Neural cell (in vitro differentiated cells): ENCODE measurements at regions not wholly inside any gene's neighbourhood (a gene's known extent, or its start where the extent isn't known, plus 50 kb on each side); places are given as distances from the start of the nearest gene placed in this dataset.

ENCODE experiments used
- H2AFZ ChIP-seq: fragments of 200-600, 300-800 bp; sonication (generic), shearing (Covaris generic); 2 replicates; pipeline ENCODE4 v1.6.0; 2014; ENCODE audit warnings: low read depth, mild to moderate bottlenecking, antibody characterized with exemption, low read length, moderate library complexity
- H3F3A ChIP-seq: fragments of 200-600 bp; shearing (Covaris generic); 2 replicates; pipeline ENCODE4 v1.6.1; 2016; ENCODE audit warnings: mild to moderate bottlenecking, moderate library complexity, mixed read lengths, antibody characterized with exemption, low read length; ENCODE audit not compliant: insufficient read depth, poor library complexity, severe bottlenecking
- H3K27ac ChIP-seq: fragments of 200-600, 300-800 bp; sonication (generic), shearing (Covaris generic); 2 replicates; pipeline ENCODE4 v1.5.1; 2014; ENCODE audit warnings: mild to moderate bottlenecking, low read length, moderate library complexity
- H3K27me3 ChIP-seq: fragments of 300-800, 200-600 bp; sonication (generic), shearing (Covaris generic); 2 replicates; pipeline ENCODE4 v1.6.0; 2014; ENCODE audit warnings: mild to moderate bottlenecking, low read depth, low read length, moderate library complexity; ENCODE audit not compliant: insufficient read depth
- H3K36me3 ChIP-seq: fragments of 300-800, 200-600 bp; sonication (generic), shearing (Covaris generic); 2 replicates; pipeline ENCODE4 v1.5.1; 2014; ENCODE audit warnings: mild to moderate bottlenecking, antibody characterized with exemption, low read length, moderate library complexity; ENCODE audit not compliant: insufficient read depth
- H3K4me2 ChIP-seq: fragments of 300-800, 200-600 bp; sonication (generic), shearing (Covaris generic); 2 replicates; pipeline ENCODE4 v1.6.0; 2014; ENCODE audit warnings: mild to moderate bottlenecking, low read length
- H3K4me3 ChIP-seq: fragments of 300-800, 200-600 bp; sonication (generic), shearing (Covaris generic); 2 replicates; pipeline ENCODE4 v1.5.1; 2014; ENCODE audit warnings: mild to moderate bottlenecking, low read length, moderate library complexity
- H3K79me2 ChIP-seq: fragments of 200-600 bp; shearing (Covaris generic); replicated peaks from 2 replicates; pipeline ENCODE4 v1.6.0; 2014; ENCODE audit warnings: mild to moderate bottlenecking, low read length, moderate library complexity; ENCODE audit not compliant: insufficient read depth
- H3K9ac ChIP-seq: fragments of 300-800, 200-600 bp; sonication (generic), shearing (Covaris generic); 2 replicates; pipeline ENCODE4 v1.6.1; 2016; ENCODE audit warnings: mild to moderate bottlenecking, low read length, mixed read lengths
- H3K9me2 ChIP-seq: fragments of 200-600 bp; shearing (Covaris generic); 2 replicates; pipeline ENCODE4 v1.6.1; 2016; ENCODE audit warnings: mild to moderate bottlenecking, low read length, mixed read lengths; ENCODE audit not compliant: insufficient read depth
- H3K9me3 ChIP-seq: fragments of 200-600, 300-800 bp; sonication (generic), shearing (Covaris generic); 2 replicates; pipeline ENCODE4 v1.6.1; 2016; ENCODE audit warnings: mild to moderate bottlenecking, mixed run types, low read length, moderate library complexity, mixed read lengths
- H4K20me1 ChIP-seq: fragments of 200-600 bp; shearing (Covaris generic); 2 replicates; pipeline ENCODE4 v1.6.1; 2016; ENCODE audit warnings: mild to moderate bottlenecking, mixed run types; ENCODE audit not compliant: insufficient read depth
- CTCF ChIP-seq: fragments of 450-650 bp; IDR thresholded peaks from 2 replicates; pipeline ENCODE4 v1.5.1; 2014; ENCODE audit warnings: antibody characterized with exemption, mild to moderate bottlenecking, moderate library complexity; ENCODE audit not compliant: poor library complexity, severe bottlenecking
- EP300 ChIP-seq: fragments of 450-650 bp; conservative IDR thresholded peaks from 2 replicates; pipeline ENCODE4 v1.6.1; 2014; ENCODE audit warnings: antibody characterized with exemption, mild to moderate bottlenecking, moderate library complexity; ENCODE audit not compliant: poor library complexity, severe bottlenecking
- EZH2 ChIP-seq: fragments of 200-600, 300-800 bp; shearing (Covaris generic), sonication (generic); IDR thresholded peaks from 2 replicates; pipeline ENCODE4 v1.6.1; 2014; ENCODE audit warnings: antibody characterized with exemption, low read length, borderline replicate concordance, mild to moderate bottlenecking; ENCODE audit not compliant: insufficient read depth, poor library complexity, severe bottlenecking
- MXI1 ChIP-seq: fragments of 450-650 bp; conservative IDR thresholded peaks from 2 replicates; pipeline ENCODE4 v1.6.1; 2014; ENCODE audit warnings: antibody characterized with exemption, mild to moderate bottlenecking; ENCODE audit not compliant: poor library complexity, severe bottlenecking
- POLR2AphosphoS5 ChIP-seq: IDR thresholded peaks from 2 replicates; pipeline ENCODE4 v1.6.1; 2012
- RAD21 ChIP-seq: fragments of 450-650 bp; conservative IDR thresholded peaks from 2 replicates; pipeline ENCODE4 v1.6.1; 2014; ENCODE audit warnings: antibody characterized with exemption, mild to moderate bottlenecking, moderate library complexity
- SMC3 ChIP-seq: fragments of 450-650 bp; conservative IDR thresholded peaks from 2 replicates; pipeline ENCODE4 v1.6.1; 2014; ENCODE audit warnings: antibody characterized with exemption, mild to moderate bottlenecking, moderate library complexity; ENCODE audit not compliant: poor library complexity
- TAF1 ChIP-seq: IDR thresholded peaks from 2 replicates; pipeline ENCODE4 v1.6.1; 2012; ENCODE audit warnings: low read depth
- small RNA-seq, 3 experiments: library from RNA; depleted of rRNA; stranded (forward); fragments of <200 nt; gene quantifications; one replicate each; pipeline ENCODE3, GENCODE V24; 2012
- TF ChIP-seq, protein P1 (sequence below): IDR thresholded peaks from 2 replicates; pipeline ENCODE4 v1.6.1; 2012; ENCODE audit warnings: borderline replicate concordance

DNA sequence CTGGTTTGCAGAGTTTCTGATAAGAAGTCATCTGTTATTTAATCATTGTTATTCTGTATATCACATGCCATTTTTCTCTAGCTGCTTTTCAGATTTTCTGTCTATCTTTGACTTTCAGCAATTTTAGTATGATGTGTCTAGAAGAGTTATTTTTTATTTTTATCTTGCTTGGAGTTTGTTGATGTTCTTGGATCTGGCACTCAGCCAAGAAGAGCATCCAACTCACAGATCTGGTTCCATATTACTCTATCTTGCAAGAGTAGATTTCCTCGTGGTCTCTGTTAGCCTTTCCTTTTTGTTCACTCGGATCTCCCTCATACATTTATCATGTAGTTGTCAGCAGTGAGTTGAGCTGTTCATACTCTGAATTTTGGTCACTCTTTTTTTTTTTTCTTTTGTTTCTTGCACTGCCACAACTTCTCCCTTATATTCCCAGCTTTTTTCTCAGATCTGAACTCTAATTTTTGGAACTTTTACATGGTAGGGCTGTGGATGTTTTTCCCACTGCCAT lies 54.8 kb upstream of the CALCR start:
- Histone ChIP-seq H2AFZ (no peak overlapping the region), H4K20me1 (no peaks in the 10 kb centered on the region), H3K4me3 (no peak overlapping the region), H3K27ac (no peak overlapping the region), H3K4me2 (no peak overlapping the region), H3K9me3 (no peaks in the 10 kb centered on the region), H3K79me2 (no peaks in the 10 kb centered on the region), H3K9me2 (no peaks in the 10 kb centered on the region), H3K27me3 (no peaks in the 10 kb centered on the region), H3F3A (no peaks in the 10 kb centered on the region), H3K9ac (no peak overlapping the region), H3K36me3 (no peaks in the 10 kb centered on the region)
- TF ChIP-seq EP300: no peak
- TF ChIP-seq CTCF: no peak

- Histone ChIP-seq H3K27ac (no peak overlapping the region), H2AFZ (no peak overlapping the region), H3K9me2 (no peaks in the 10 kb centered on the region), H3K9me3 (no peaks in the 10 kb centered on the region), H4K20me1 (no peaks in the 10 kb centered on the region), H3K4me3 (no peak overlapping the region), H3F3A (no peaks in the 10 kb centered on the region), H3K36me3 (no peaks in the 10 kb centered on the region), H3K4me2 (no peak overlapping the region), H3K9ac (no peak overlapping the region), H3K27me3 (no peaks in the 10 kb centered on the region), H3K79me2 (no peaks in the 10 kb centered on the region)
- no peak for TF ChIP-seq SMC3
- TF ChIP-seq TAF1: no peak
- TF ChIP-seq EZH2: no peak
- no peak for TF ChIP-seq EP300
- TF ChIP-seq, protein P1, sequence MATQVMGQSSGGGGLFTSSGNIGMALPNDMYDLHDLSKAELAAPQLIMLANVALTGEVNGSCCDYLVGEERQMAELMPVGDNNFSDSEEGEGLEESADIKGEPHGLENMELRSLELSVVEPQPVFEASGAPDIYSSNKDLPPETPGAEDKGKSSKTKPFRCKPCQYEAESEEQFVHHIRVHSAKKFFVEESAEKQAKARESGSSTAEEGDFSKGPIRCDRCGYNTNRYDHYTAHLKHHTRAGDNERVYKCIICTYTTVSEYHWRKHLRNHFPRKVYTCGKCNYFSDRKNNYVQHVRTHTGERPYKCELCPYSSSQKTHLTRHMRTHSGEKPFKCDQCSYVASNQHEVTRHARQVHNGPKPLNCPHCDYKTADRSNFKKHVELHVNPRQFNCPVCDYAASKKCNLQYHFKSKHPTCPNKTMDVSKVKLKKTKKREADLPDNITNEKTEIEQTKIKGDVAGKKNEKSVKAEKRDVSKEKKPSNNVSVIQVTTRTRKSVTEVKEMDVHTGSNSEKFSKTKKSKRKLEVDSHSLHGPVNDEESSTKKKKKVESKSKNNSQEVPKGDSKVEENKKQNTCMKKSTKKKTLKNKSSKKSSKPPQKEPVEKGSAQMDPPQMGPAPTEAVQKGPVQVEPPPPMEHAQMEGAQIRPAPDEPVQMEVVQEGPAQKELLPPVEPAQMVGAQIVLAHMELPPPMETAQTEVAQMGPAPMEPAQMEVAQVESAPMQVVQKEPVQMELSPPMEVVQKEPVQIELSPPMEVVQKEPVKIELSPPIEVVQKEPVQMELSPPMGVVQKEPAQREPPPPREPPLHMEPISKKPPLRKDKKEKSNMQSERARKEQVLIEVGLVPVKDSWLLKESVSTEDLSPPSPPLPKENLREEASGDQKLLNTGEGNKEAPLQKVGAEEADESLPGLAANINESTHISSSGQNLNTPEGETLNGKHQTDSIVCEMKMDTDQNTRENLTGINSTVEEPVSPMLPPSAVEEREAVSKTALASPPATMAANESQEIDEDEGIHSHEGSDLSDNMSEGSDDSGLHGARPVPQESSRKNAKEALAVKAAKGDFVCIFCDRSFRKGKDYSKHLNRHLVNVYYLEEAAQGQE: no peak
- no peak for TF ChIP-seq RAD21
- no peak for TF ChIP-seq POLR2AphosphoS5
- TF ChIP-seq MXI1: no peak
- no peak for TF ChIP-seq CTCF
Observed at GRCh38 chr7:93626869-93627268, 52.3 kb upstream of the CALCR start.

Small RNA genes in the stretch of these regions (small RNA-seq; reads per million reads assigned to genes)
- gene AC002075.2: 0 to 0.08 (median 0) reads per million in 3 experiments
- 0 reads per million in 3 experiments for gene MIR4652
